Activated B cell treated with CpG ODN at 0.5 μM for 24 hours (primary cell): ENCODE measurements at regions not wholly inside any gene's neighbourhood (a gene's known extent, or its start where the extent isn't known, plus 50 kb on each side); places are given as distances from the start of the nearest gene placed in this dataset.

Experiments used
- ATAC-seq: fragments of 200-7000 bp; cut with Tn5 transposase; one replicate; pipeline ENCODE4 v1.10.0; 2021; ENCODE audit warnings: low read depth, mild to moderate bottlenecking, moderate library complexity
- CTCF ChIA-PET: fragments of 350-600 bp; sonication (Branson Sonifier 250); formaldehyde crosslinking; loops from one replicate; lab custom pipeline; 2021; ENCODE audit warnings: antibody characterized with exemption; lab: Charles Lee
- POLR2A ChIA-PET: fragments of 350-600 bp; sonication (Branson Sonifier 250); formaldehyde crosslinking; loops from one replicate; lab custom pipeline; 2021; ENCODE audit warnings: antibody characterized with exemption; lab: Charles Lee
- DNase-seq: peaks from one replicate; pipeline ENCODE4 v3.0.0; 2022
- H3K27ac Mint-ChIP-seq: one replicate; pipeline ENCODE4 v1.8.0; 2020; ENCODE audit warnings: mixed read lengths
- H3K27me3 Mint-ChIP-seq: one replicate; pipeline ENCODE4 v1.8.0; 2021; ENCODE audit warnings: mixed read lengths
- H3K36me3 Mint-ChIP-seq: one replicate; pipeline ENCODE4 v1.8.0; 2021; ENCODE audit warnings: low read depth, mixed read lengths
- H3K4me1 Mint-ChIP-seq: one replicate; pipeline ENCODE4 v1.8.0; 2021; ENCODE audit warnings: mixed read lengths
- H3K4me3 Mint-ChIP-seq: one replicate; pipeline ENCODE4 v1.8.0; 2020; ENCODE audit warnings: mild to moderate bottlenecking, mixed read lengths
- H3K9me3 Mint-ChIP-seq: one replicate; pipeline ENCODE4 v1.8.0; 2020; ENCODE audit warnings: mixed read lengths
- intact Hi-C: fragments of 100-400 bp; cut with micrococcal nuclease; formaldehyde crosslinking; loops from one replicate; pipeline ENCODE4 v1.15.1; 2024
- TF ChIP-seq, protein P1 (sequence below): fragments of 200-600 bp; IDR thresholded peaks from one replicate; pipeline ENCODE4 v1.8.0; 2022; ENCODE audit warnings: antibody characterized with exemption, mild to moderate bottlenecking

DNA sequence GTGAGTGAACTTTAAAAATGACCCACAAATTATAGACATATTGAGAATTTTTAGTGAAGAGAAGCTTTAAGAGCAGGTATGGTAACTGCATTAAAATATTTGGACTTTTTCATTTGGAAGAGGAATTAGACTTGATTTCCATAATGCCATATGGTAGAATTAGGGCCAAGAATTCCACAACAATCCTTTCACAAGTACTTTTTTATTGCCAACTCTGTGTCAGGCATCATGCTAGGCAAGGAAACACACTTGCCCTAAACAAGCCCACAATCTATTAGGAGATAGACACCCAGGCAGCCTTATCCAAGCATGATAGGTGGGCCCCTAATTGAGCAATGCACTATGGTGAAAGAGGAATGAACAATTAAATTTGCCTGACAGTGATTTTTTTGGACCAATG, 353.0 kb downstream of the TGFB2 start:
- ChIA-PET POLR2A (no interaction called here), CTCF (no interaction called here)

GRCh38 chr1:218699421-218699820, 354.3 kb downstream of the TGFB2 start:
- ChIA-PET POLR2A (no interaction called here), CTCF (no interaction called here)
- Mint-ChIP-seq H3K9me3 (no peaks in the 10 kb centered on the region), H3K36me3 (no peaks in the 10 kb centered on the region), H3K27ac (no peak overlapping the region), H3K4me3 (no peak overlapping the region), H3K4me1 (no peaks in the 10 kb centered on the region), H3K27me3 (no peaks in the 10 kb centered on the region)
- ATAC-seq (no peak), DNase-seq (no peak)
- intact Hi-C loops: no loop called here
- TF ChIP-seq, protein P1, sequence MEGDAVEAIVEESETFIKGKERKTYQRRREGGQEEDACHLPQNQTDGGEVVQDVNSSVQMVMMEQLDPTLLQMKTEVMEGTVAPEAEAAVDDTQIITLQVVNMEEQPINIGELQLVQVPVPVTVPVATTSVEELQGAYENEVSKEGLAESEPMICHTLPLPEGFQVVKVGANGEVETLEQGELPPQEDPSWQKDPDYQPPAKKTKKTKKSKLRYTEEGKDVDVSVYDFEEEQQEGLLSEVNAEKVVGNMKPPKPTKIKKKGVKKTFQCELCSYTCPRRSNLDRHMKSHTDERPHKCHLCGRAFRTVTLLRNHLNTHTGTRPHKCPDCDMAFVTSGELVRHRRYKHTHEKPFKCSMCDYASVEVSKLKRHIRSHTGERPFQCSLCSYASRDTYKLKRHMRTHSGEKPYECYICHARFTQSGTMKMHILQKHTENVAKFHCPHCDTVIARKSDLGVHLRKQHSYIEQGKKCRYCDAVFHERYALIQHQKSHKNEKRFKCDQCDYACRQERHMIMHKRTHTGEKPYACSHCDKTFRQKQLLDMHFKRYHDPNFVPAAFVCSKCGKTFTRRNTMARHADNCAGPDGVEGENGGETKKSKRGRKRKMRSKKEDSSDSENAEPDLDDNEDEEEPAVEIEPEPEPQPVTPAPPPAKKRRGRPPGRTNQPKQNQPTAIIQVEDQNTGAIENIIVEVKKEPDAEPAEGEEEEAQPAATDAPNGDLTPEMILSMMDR: no peak

More for the DNA sequence above, 353.0 kb downstream of the TGFB2 start:
- H3K4me3 Mint-ChIP-seq: no peak overlapping the region
- no peaks in the 10 kb centered on the region for H3K27me3 Mint-ChIP-seq
- H3K27ac Mint-ChIP-seq: no peak overlapping the region
- TF ChIP-seq, protein P1: no peak
- no peaks in the 10 kb centered on the region for H3K9me3 Mint-ChIP-seq
- intact Hi-C loops: no loop called here
- ATAC-seq (no peak), DNase-seq (no peak)
- H3K4me1 Mint-ChIP-seq: no peaks in the 10 kb centered on the region
- no peaks in the 10 kb centered on the region for H3K36me3 Mint-ChIP-seq

DNA sequence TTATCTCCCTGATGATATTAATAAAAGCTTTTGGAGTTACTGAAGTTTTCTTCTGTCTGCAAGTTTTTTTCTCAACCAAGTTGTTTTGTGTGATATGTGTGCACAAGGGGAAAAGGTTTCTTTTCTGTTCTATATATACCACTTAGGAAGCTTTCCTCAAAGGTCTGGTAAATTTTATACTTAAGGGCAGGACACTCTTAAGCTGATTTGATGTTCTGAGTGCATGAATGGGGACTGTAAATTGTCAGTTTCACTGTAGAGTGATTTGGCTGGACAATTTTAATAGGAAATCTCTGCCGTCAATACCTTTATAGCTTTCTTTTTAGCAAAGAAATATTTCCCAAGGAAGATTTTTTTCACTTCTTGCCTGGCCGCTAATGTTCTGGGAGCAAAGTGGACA, 354.7 kb downstream of the TGFB2 start:
- H3K36me3 Mint-ChIP-seq: no peaks in the 10 kb centered on the region
- intact Hi-C loops: no loop called here
- TF ChIP-seq, protein P1: no peak
- no peak overlapping the region for H3K27ac Mint-ChIP-seq
- no peaks in the 10 kb centered on the region for H3K9me3 Mint-ChIP-seq
- no peak for ATAC-seq
- H3K27me3 Mint-ChIP-seq: no peaks in the 10 kb centered on the region
- DNase-seq: no peak
- no peak overlapping the region for H3K4me3 Mint-ChIP-seq
- ChIA-PET POLR2A (no interaction called here), CTCF (no interaction called here)
- no peaks in the 10 kb centered on the region for H3K4me1 Mint-ChIP-seq

GRCh38 chr1:218700666-218701065, 355.5 kb downstream of the TGFB2 start:
- Mint-ChIP-seq H3K4me1 (no peaks in the 10 kb centered on the region), H3K9me3 (no peaks in the 10 kb centered on the region), H3K4me3 (no peak overlapping the region), H3K36me3 (no peaks in the 10 kb centered on the region), H3K27me3 (no peaks in the 10 kb centered on the region), H3K27ac (no peak overlapping the region)
- intact Hi-C loops: no loop called here
- TF ChIP-seq, protein P1: no peak
- ChIA-PET POLR2A (no interaction called here), CTCF (no interaction called here)
- no peak for DNase-seq
- ATAC-seq: no peak

DNA sequence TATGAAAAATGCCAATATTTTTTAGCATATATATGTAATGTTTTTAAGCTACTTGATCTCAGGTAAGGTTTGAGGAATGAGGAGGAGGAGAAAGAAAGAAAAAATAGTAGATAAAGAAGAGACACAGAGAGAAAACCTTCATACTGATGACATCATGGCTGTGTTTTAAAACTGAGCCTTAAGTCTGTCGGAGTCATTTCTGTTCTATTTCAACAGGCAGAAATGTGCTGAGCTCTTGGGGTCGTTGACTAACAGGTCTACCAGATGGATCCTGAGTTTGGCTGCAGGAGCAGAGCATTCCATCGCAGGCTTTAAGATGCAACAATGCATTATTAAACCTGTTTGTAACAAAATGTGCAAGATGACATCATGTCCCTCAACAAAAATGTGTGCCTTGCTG, 356.0 kb downstream of the TGFB2 start:
- intact Hi-C loops: no loop called here
- Mint-ChIP-seq H3K4me1 (no peaks in the 10 kb centered on the region), H3K27me3 (no peaks in the 10 kb centered on the region), H3K36me3 (no peaks in the 10 kb centered on the region), H3K9me3 (no peaks in the 10 kb centered on the region), H3K4me3 (no peak overlapping the region), H3K27ac (no peak overlapping the region)
- TF ChIP-seq, protein P1: no peak
- DNase-seq: no peak
- ATAC-seq: no peak
- POLR2A ChIA-PET: no interaction called here
- CTCF ChIA-PET: no interaction called here
